ENCODE measurements at regions not wholly inside any gene's neighbourhood (a gene's known extent, or its start where the extent isn't known, plus 50 kb on each side); places are given as distances from the start of the nearest gene placed in this dataset.

- no peak for TF ChIP-seq TAF1 (IDR thresholded peaks at IDR 0.05; ENCODE audit: borderline replicate concordance, low read depth, low read length)
- no peak for TF ChIP-seq POLR2AphosphoS5 (IDR thresholded peaks at IDR 0.05; ENCODE audit: low read depth, low read length)
- no peak for TF ChIP-seq POLR2A (IDR thresholded peaks at IDR 0.05; ENCODE audit: low read depth, low read length)
- no peak for DNase-seq (ENCODE audit: insufficient read length)
- FAIRE-seq = no peak
Observed at GRCh38 chr3:165892565-165892964, 55.3 kb upstream of the BCHE start.

All from GM12892 (cell line).